H1 (cell line): ENCODE measurements at regions not wholly inside any gene's neighbourhood (a gene's known extent, or its start where the extent isn't known, plus 50 kb on each side); places are given as distances from the start of the nearest gene placed in this dataset.
A peak's percentile ranks its signal among the peaks of the same experiment; 100 is the strongest.

Source experiments
- CTCF ChIA-PET: fragments of 300-600 bp; sonication (Branson Sonifier 250); formaldehyde crosslinking; loops from one replicate; lab custom pipeline; 2021; ENCODE audit not compliant: partially characterized antibody; lab: Charles Lee
- POLR2A ChIA-PET: fragments of 300-600 bp; sonication (Branson Sonifier 250); formaldehyde crosslinking; loops from one replicate; lab custom pipeline; 2021; ENCODE audit warnings: inconsistent platforms; ENCODE audit not compliant: partially characterized antibody; lab: Charles Lee
- DNase-seq, 2 experiments: peaks; one replicate each; pipeline versions ENCODE4 v3.0.0 to v3.0.0-alpha.2; 2010 to 2022; ENCODE audit warnings: low spot score in 2 of 2, low read depth in 1 of 2, mixed read lengths in 1 of 2
- FAIRE-seq: peaks from 2 replicates; lab custom pipeline; 2011; peaks lifted over from hg19 to GRCh38; lab: Jason Lieb, UNC
- H2AFZ ChIP-seq: 2 replicates; pipeline ENCODE4 v1.8.1; 2012; ENCODE audit warnings: low read length, inconsistent platforms
- H2AK5ac ChIP-seq: 2 replicates; pipeline ENCODE4 v1.6.1; 2013; ENCODE audit warnings: low read depth, low read length
- H2BK120ac ChIP-seq: replicated peaks from 2 replicates; pipeline ENCODE3; 2013; ENCODE audit warnings: low read depth, low read length, inconsistent platforms
- H2BK12ac ChIP-seq: 2 replicates; pipeline ENCODE4 v1.6.1; 2013; ENCODE audit warnings: low read depth, low read length
- H2BK15ac ChIP-seq: 2 replicates; pipeline ENCODE4 v1.6.1; 2013; ENCODE audit warnings: low read length
- H2BK20ac ChIP-seq: 2 replicates; pipeline ENCODE4 v1.6.1; 2013; ENCODE audit warnings: low read length
- H2BK5ac ChIP-seq: 2 replicates; pipeline ENCODE4 v1.6.1; 2013; ENCODE audit warnings: low read depth, low read length
- H3K14ac ChIP-seq: 2 replicates; pipeline ENCODE4 v1.6.1; 2013; ENCODE audit warnings: inconsistent platforms; ENCODE audit not compliant: insufficient read length
- H3K18ac ChIP-seq: 2 replicates; pipeline ENCODE4 v1.6.1; 2013; ENCODE audit warnings: low read length; ENCODE audit errors: extremely low read depth
- H3K23ac ChIP-seq: 2 replicates; pipeline ENCODE4 v1.6.1; 2013; ENCODE audit warnings: inconsistent platforms; ENCODE audit not compliant: insufficient read length
- H3K23me2 ChIP-seq: 2 replicates; pipeline ENCODE4 v1.6.1; 2013; ENCODE audit warnings: low read depth, low read length
- H3K27ac ChIP-seq: 2 replicates; pipeline ENCODE4 v1.6.1; 2011; ENCODE audit warnings: low read depth, low read length, inconsistent platforms
- H3K27me3 ChIP-seq, 4 experiments: replicated peaks in 1 of 4; 1 replicate in 1 of 4; 2 replicates in 3 of 4; pipeline versions ENCODE4 v1.6.1 to v1.8.1; 2011 to 2013; ENCODE audit warnings: low read length in 3 of 4, mild to moderate bottlenecking in 3 of 4, inconsistent platforms in 2 of 4, mixed read lengths in 2 of 4, moderate library complexity in 1 of 4; ENCODE audit not compliant: control insufficient read depth in 3 of 4, insufficient read depth in 3 of 4; ENCODE audit errors: extremely low read depth in 1 of 4
- H3K36me3 ChIP-seq, 4 experiments: 2 replicates each; pipeline versions ENCODE4 v1.6.1 to v1.8.1; 2011 to 2013; ENCODE audit warnings: mild to moderate bottlenecking in 4 of 4, low read length in 3 of 4, moderate library complexity in 2 of 4, control low read depth in 1 of 4, inconsistent platforms in 1 of 4; ENCODE audit not compliant: insufficient read depth in 4 of 4, control insufficient read depth in 2 of 4
- H3K4ac ChIP-seq: replicated peaks from 2 replicates; pipeline ENCODE3; 2013; ENCODE audit warnings: low read length, low read depth, mixed read lengths, inconsistent platforms; ENCODE audit not compliant: insufficient read length
- H3K4me1 ChIP-seq, 4 experiments: replicated peaks in 1 of 4; 1 replicate in 1 of 4; 2 replicates in 3 of 4; pipeline versions ENCODE4 v1.6.1 to v1.8.1; 2011 to 2013; ENCODE audit warnings: low read length in 3 of 4, inconsistent platforms in 2 of 4, mixed read lengths in 1 of 4; ENCODE audit not compliant: insufficient read depth in 4 of 4, control insufficient read depth in 3 of 4
- H3K4me2 ChIP-seq, 2 experiments: 2 replicates each; pipeline versions ENCODE4 v1.6.1 to v1.8.1; 2011 to 2013; ENCODE audit warnings: low read depth in 2 of 2, low read length in 2 of 2, control low read depth in 1 of 2, inconsistent platforms in 1 of 2, mild to moderate bottlenecking in 1 of 2; ENCODE audit not compliant: insufficient read depth in 1 of 2
- H3K4me3 ChIP-seq, 4 experiments: fragments of 200-600, 300-600 bp in 1 of 4; sonication (generic), shearing (Covaris generic), sonication (Bioruptor Twin) in 1 of 4; 2 replicates each; pipeline versions ENCODE4 v1.5.1 to v1.8.1; 2011 to 2016; ENCODE audit warnings: low read length in 4 of 4, low read depth in 3 of 4, control low read depth in 2 of 4, inconsistent platforms in 2 of 4, mild to moderate bottlenecking in 2 of 4, mixed read lengths in 1 of 4, moderate library complexity in 1 of 4; ENCODE audit not compliant: insufficient read depth in 2 of 4; ENCODE audit errors: extremely low read depth in 1 of 4
- H3K56ac ChIP-seq: replicated peaks from 2 replicates; pipeline ENCODE3; 2013; ENCODE audit warnings: low read depth, mild to moderate bottlenecking, mixed read lengths, low read length, inconsistent platforms; ENCODE audit not compliant: insufficient read length
- H3K79me1 ChIP-seq: 2 replicates; pipeline ENCODE4 v1.6.1; 2013; ENCODE audit warnings: low read depth, low read length, control low read depth
- H3K79me2 ChIP-seq, 2 experiments: 2 replicates each; pipeline versions ENCODE4 v1.6.1 to v1.8.1; 2012 to 2013; ENCODE audit warnings: low read length in 2 of 2, mild to moderate bottlenecking in 2 of 2, inconsistent platforms in 1 of 2; ENCODE audit not compliant: insufficient read depth in 2 of 2, control insufficient read depth in 1 of 2
- H3K9ac ChIP-seq, 4 experiments: replicated peaks in 1 of 4; 1 replicate in 1 of 4; 2 replicates in 3 of 4; pipeline versions ENCODE4 v1.6.1 to v1.8.1; 2011 to 2013; ENCODE audit warnings: low read depth in 3 of 4, low read length in 3 of 4, control low read depth in 2 of 4, mild to moderate bottlenecking in 2 of 4, moderate library complexity in 2 of 4, inconsistent platforms in 1 of 4; ENCODE audit errors: extremely low read depth in 1 of 4
- H3K9me3 ChIP-seq, 2 experiments: 2 replicates each; pipeline versions ENCODE4 v1.6.1 to v1.8.1; 2012 to 2013; ENCODE audit warnings: mild to moderate bottlenecking in 2 of 2, moderate library complexity in 2 of 2, control low read depth in 1 of 2, inconsistent platforms in 1 of 2, low read depth in 1 of 2, low read length in 1 of 2, mixed read lengths in 1 of 2; ENCODE audit not compliant: insufficient read depth in 2 of 2
- H4K20me1 ChIP-seq, 2 experiments: replicated peaks in 1 of 2; 2 replicates each; pipeline versions ENCODE3 to v1.8.1; 2011 to 2013; ENCODE audit warnings: inconsistent platforms in 2 of 2, low read length in 2 of 2, mild to moderate bottlenecking in 1 of 2; ENCODE audit not compliant: insufficient read depth in 2 of 2, control insufficient read depth in 1 of 2
- H4K5ac ChIP-seq: 2 replicates; pipeline ENCODE4 v1.6.1; 2013; ENCODE audit warnings: low read length, low read depth, mixed read lengths, inconsistent platforms; ENCODE audit not compliant: insufficient read length
- H4K8ac ChIP-seq: 2 replicates; pipeline ENCODE4 v1.8.0; 2013; ENCODE audit warnings: mild to moderate bottlenecking, moderate library complexity, low read length, inconsistent platforms; ENCODE audit not compliant: insufficient read depth; ENCODE audit errors: extremely low read depth
- H4K91ac ChIP-seq: replicated peaks from 2 replicates; pipeline ENCODE3; 2013; ENCODE audit warnings: low read length, mixed read lengths, inconsistent platforms; ENCODE audit not compliant: insufficient read length
- MAFK ChIP-seq: IDR thresholded peaks from 2 replicates; pipeline ENCODE4 v1.6.1; 2012; ENCODE audit warnings: low read depth, mild to moderate bottlenecking, improper control_type of control experiment, low read length
- SIN3A ChIP-seq, 2 experiments: IDR thresholded peaks in 1 of 2; conservative IDR thresholded peaks in 1 of 2; 2 replicates each; pipeline ENCODE4 v1.6.1; 2011 to 2012; ENCODE audit warnings: low read length in 2 of 2, improper control_type of control experiment in 1 of 2, low read depth in 1 of 2, mild to moderate bottlenecking in 1 of 2
- TCF12 ChIP-seq: IDR thresholded peaks from 2 replicates; pipeline ENCODE4 v1.6.1; 2011; ENCODE audit warnings: low read depth, mild to moderate bottlenecking, low read length
- WGBS, 2 experiments: shearing (Covaris generic) in 1 of 2; methylation state at CpG; one replicate each; pipeline versions ENCODE4 v1.1.6 to v1.1.7; 2013 to 2015; ENCODE audit warnings: low lambda C conversion rate in 2 of 2, mixed read lengths in 2 of 2, inconsistent platforms in 1 of 2, low coverage in 1 of 2, missing lambda C conversion rate in 1 of 2; ENCODE audit not compliant: insufficient replicate concordance in 2 of 2, insufficient coverage in 1 of 2, insufficient read length in 1 of 2; ENCODE audit errors: extremely low coverage in 1 of 2, missing lambda C conversion rate in 1 of 2; 5-methylcytosine and 5-hydroxymethylcytosine counted together

DNA sequence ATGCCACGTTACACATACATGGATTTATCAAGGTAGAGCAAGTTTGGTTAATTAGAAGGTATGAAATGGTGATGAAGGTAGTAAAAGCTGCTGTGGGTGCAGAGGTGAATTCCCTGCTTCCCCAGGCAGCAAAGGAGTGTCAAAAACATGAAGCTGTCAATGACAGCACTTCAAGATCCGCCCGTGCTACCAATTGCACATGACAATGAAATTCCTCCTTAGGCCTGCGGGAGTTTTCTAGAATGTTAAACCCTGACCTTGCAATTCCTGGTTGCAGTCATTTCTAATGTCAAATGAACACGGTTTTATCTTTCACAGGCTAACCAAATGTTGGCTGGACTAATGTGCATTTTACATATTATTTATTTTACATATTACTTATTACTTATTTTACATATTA, 67.7 kb upstream of the LSM14A start:
- 70% methylated on average over 5 of the region's 5 CpGs; no CpG with 5 or more reads in 1 of the 2 experiments for WGBS, 2 experiments
- no peak overlapping the region for H2BK5ac ChIP-seq

More for the DNA sequence above, 67.7 kb upstream of the LSM14A start:
- no peaks in the 10 kb centered on the region for H3K79me2 ChIP-seq
- H3K4ac ChIP-seq, result no peak overlapping the region
- no peaks in the 10 kb centered on the region for H4K20me1 ChIP-seq
- H3K4me2 ChIP-seq, result no peak overlapping the region
- no peak overlapping the region for H2BK12ac ChIP-seq
- no peaks in the 10 kb centered on the region for H3K79me1 ChIP-seq
- no peak overlapping the region for H2AFZ ChIP-seq
- H3K23ac ChIP-seq, result no peak overlapping the region
- no peaks in the 10 kb centered on the region for H3K23me2 ChIP-seq
- no peak overlapping the region for H2BK20ac ChIP-seq
- no peak overlapping the region for H3K9ac ChIP-seq
- DNase-seq (no peak), FAIRE-seq (no peak)
- no peaks in the 10 kb centered on the region for H3K9me3 ChIP-seq
- no peak overlapping the region for H3K56ac ChIP-seq
- H2AK5ac ChIP-seq, result no peak overlapping the region
- no peak overlapping the region for H3K14ac ChIP-seq
- no peak overlapping the region for H3K18ac ChIP-seq
- no peaks in the 10 kb centered on the region for H3K36me3 ChIP-seq
- no peaks in the 10 kb centered on the region for H3K4me1 ChIP-seq
- H3K4me3 ChIP-seq, result no peak overlapping the region
- no peak overlapping the region for H4K8ac ChIP-seq
- no peak overlapping the region for H2BK120ac ChIP-seq
- CTCF ChIA-PET, result interaction anchor here (0.9 to 6.5 kb wide), 6 partner anchors 8 to 326 kb away, joined by 3 to 43 read pairs (median 5); no protein-coding TSS in a partner anchor
- no peak overlapping the region for H4K91ac ChIP-seq
- H2BK15ac ChIP-seq, result no peak overlapping the region
- POLR2A ChIA-PET, result no interaction called here
- H4K5ac ChIP-seq, result no peak overlapping the region
- H3K27ac ChIP-seq, result no peak overlapping the region
- no peaks in the 10 kb centered on the region for H3K27me3 ChIP-seq
- TF ChIP-seq MAFK (0 out of 2 replicates have a peak, but pooled peaks have one; percentile 11), SIN3A (conservative IDR thresholded peaks at IDR 0.05 in 1 of 2, IDR thresholded peaks at IDR 0.05 in 1 of 2; ENCODE audit: low read depth in 1 of 2, low read length in 2 of 2) (0 out of 4 replicates have a peak, but pooled peaks of 1 of the 2 experiments have one; percentile 34), TCF12 (no peak)
